ENCODE measurements at regions not wholly inside any gene's neighbourhood (a gene's known extent, or its start where the extent isn't known, plus 50 kb on each side); places are given as distances from the start of the nearest gene placed in this dataset.

GRCh38 chr11:128171506-128171905, 415.9 kb downstream of the ETS1 start:
- TF ChIP-seq POLR2A (IDR thresholded peaks at IDR 0.05; ENCODE audit: low read depth, low read length) (no peak), POLR2AphosphoS5 (IDR thresholded peaks at IDR 0.05; ENCODE audit: low read depth, low read length) (no peak), PAX5 (IDR thresholded peaks at IDR 0.05; ENCODE audit: insufficient read depth, low read length, severe bottlenecking) (no peak)

Data from GM12891 (cell line).